NT2/D1 (cell line): ENCODE measurements at regions not wholly inside any gene's neighbourhood (a gene's known extent, or its start where the extent isn't known, plus 50 kb on each side); places are given as distances from the start of the nearest gene placed in this dataset.

ENCODE experiments used
- DNase-seq: peaks from one replicate; pipeline ENCODE4 v3.0.0-alpha.2; 2011; ENCODE audit warnings: low read depth, low spot score
- H3K27me3 ChIP-seq: 2 replicates; pipeline ENCODE4 v1.6.0; 2011; ENCODE audit warnings: mild to moderate bottlenecking; ENCODE audit not compliant: insufficient read length, insufficient read depth
- H3K36me3 ChIP-seq: 2 replicates; pipeline ENCODE4 v1.6.1; 2011; ENCODE audit warnings: mild to moderate bottlenecking, low read length, mixed read lengths; ENCODE audit not compliant: insufficient read depth, insufficient read length
- H3K4me1 ChIP-seq: 2 replicates; pipeline ENCODE4 v1.5.1; 2011; ENCODE audit not compliant: insufficient read depth, insufficient read length
- H3K4me3 ChIP-seq: 2 replicates; pipeline ENCODE4 v1.5.1; 2011; ENCODE audit warnings: low read depth; ENCODE audit not compliant: insufficient read length
- H3K9ac ChIP-seq: 2 replicates; pipeline ENCODE4 v1.6.0; 2011; ENCODE audit warnings: low read depth; ENCODE audit not compliant: insufficient read length
- H3K9me3 ChIP-seq: 2 replicates; pipeline ENCODE4 v1.5.1; 2011; ENCODE audit warnings: mild to moderate bottlenecking, low read length; ENCODE audit not compliant: insufficient read depth
- SUZ12 ChIP-seq: IDR thresholded peaks from 2 replicates; pipeline ENCODE4 v1.6.1; 2011; ENCODE audit not compliant: insufficient read length, insufficient read depth; ENCODE audit errors: extremely low read depth
- YY1 ChIP-seq: IDR thresholded peaks from 2 replicates; pipeline ENCODE4 v1.6.1; 2011; ENCODE audit not compliant: insufficient read length, insufficient read depth
- ZNF274 ChIP-seq: IDR thresholded peaks from 2 replicates; pipeline ENCODE4 v1.6.1; 2011; ENCODE audit warnings: mild to moderate bottlenecking, low read depth, low read length

GRCh38 chr4:22897520-22898108 lies 204.9 kb downstream of the GBA3 start:
- DNase-seq, result peak; percentile 18
- H3K9me3 ChIP-seq, result peaks cover 3% of the 10 kb centered on the region
- H3K27me3 ChIP-seq, result no peaks in the 10 kb centered on the region
- H3K36me3 ChIP-seq, result no peaks in the 10 kb centered on the region
- H3K4me1 ChIP-seq, result no peaks in the 10 kb centered on the region
- H3K4me3 ChIP-seq, result no peak overlapping the region
- H3K9ac ChIP-seq, result no peak overlapping the region
- TF ChIP-seq YY1, result no peak
- TF ChIP-seq ZNF274, result no peak
- no peak for TF ChIP-seq SUZ12

DNA sequence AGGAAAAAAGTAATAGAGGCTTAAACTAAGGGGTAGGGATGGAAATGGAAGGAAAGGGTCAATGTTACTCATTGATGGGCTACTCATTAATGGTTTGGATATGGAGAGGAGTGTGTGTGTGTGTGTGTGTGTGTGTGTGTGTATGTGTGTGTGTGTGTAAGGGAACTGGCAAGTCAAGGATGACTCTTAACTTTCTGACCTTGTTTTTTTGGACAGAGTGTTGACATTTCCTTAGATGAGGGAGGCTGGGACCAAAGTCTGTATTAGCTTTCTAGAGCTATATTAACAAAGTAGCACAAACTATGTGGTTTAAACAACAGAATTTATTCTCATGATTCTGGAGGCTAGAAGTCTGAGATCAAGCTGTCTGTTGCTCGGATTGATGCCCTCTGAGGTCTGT lies 202.7 kb downstream of the GBA3 start:
- Histone ChIP-seq H3K4me3 (no peak overlapping the region), H3K36me3 (no peaks in the 10 kb centered on the region), H3K9ac (no peak overlapping the region), H3K27me3 (no peaks in the 10 kb centered on the region), H3K4me1 (no peaks in the 10 kb centered on the region), H3K9me3 (peaks cover 11% of the 10 kb centered on the region)
- TF ChIP-seq SUZ12 (no peak), ZNF274 (no peak), YY1 (no peak)
- DNase-seq, result no peak

DNA sequence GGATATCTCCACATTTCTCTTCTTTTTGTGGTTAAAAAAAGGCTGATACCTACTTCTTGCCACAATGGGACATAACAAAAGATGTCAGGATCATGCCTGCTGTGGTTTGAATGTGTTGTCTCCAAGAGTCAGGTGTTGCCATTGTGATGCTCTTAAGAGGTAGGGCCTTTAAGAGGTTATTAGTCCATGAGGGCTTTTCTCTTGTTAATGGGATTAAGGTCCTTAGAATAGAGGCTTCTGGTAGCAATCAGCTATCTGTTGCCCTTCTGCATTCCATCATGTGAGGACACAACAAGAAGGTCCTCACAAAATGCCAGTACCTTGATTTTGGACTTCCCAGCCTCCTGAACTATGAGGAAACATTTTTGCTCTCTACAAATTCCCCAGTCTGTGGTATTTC lies 191.4 kb downstream of the GBA3 start:
- Histone ChIP-seq H3K9ac (no peak overlapping the region), H3K36me3 (no peaks in the 10 kb centered on the region), H3K4me3 (no peak overlapping the region), H3K9me3 (peaks cover 18% of the 10 kb centered on the region; the same call in 1 of the 2 replicates), H3K4me1 (no peaks in the 10 kb centered on the region), H3K27me3 (no peaks in the 10 kb centered on the region)
- TF ChIP-seq ZNF274 (no peak), YY1 (no peak), SUZ12 (no peak)
- peak; percentile 57 for DNase-seq

GRCh38 chr4:22881411-22881810 lies 188.7 kb downstream of the GBA3 start:
- TF ChIP-seq YY1 (no peak), SUZ12 (no peak)
- DNase-seq, result no peak
- Histone ChIP-seq H3K9me3 (peaks cover 18% of the 10 kb centered on the region; the same call in 1 of the 2 replicates), H3K36me3 (no peaks in the 10 kb centered on the region), H3K4me1 (no peaks in the 10 kb centered on the region), H3K27me3 (no peaks in the 10 kb centered on the region), H3K4me3 (no peak overlapping the region), H3K9ac (no peak overlapping the region)

GRCh38 chr4:22877486-22878052 lies 184.8 kb downstream of the GBA3 start:
- no peaks in the 10 kb centered on the region for H3K4me1 ChIP-seq
- TF ChIP-seq YY1 (no peak), ZNF274 (no peak), SUZ12 (no peak)
- H3K27me3 ChIP-seq, result no peaks in the 10 kb centered on the region
- no peaks in the 10 kb centered on the region for H3K36me3 ChIP-seq
- no peak overlapping the region for H3K4me3 ChIP-seq
- peaks cover 5% of the 10 kb centered on the region; the same call in 1 of the 2 replicates for H3K9me3 ChIP-seq
- H3K9ac ChIP-seq, result no peak overlapping the region
- no peak for DNase-seq

DNA sequence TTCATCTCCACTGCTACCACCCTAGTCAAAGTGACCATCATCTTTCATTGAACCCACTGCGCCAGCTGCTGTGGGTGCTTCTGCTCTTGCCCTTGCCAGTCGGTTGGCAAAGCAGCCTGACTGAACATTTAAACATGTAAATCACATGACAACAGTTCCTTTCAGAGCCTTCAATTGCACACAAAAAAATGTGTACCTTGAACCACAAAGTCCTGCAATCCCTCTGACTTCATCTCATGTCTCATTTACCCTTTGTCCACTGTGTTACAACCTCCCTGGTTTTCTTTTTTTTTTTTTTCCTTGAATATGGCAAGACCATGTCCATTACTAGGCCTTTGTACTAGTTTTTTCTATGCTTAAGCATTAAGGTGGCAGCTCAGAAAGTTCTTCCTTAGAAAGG lies 183.5 kb downstream of the GBA3 start:
- H3K4me3 ChIP-seq, result no peak overlapping the region
- no peak overlapping the region for H3K9ac ChIP-seq
- H3K4me1 ChIP-seq, result no peaks in the 10 kb centered on the region
- no peaks in the 10 kb centered on the region for H3K27me3 ChIP-seq
- H3K9me3 ChIP-seq, result no peaks in the 10 kb centered on the region
- no peak for TF ChIP-seq SUZ12
- TF ChIP-seq YY1, result no peak
- H3K36me3 ChIP-seq, result no peaks in the 10 kb centered on the region
- no peak for DNase-seq

- H3K4me1 ChIP-seq, result no peaks in the 10 kb centered on the region
- DNase-seq, result no peak
- H3K4me3 ChIP-seq, result no peak overlapping the region
- H3K27me3 ChIP-seq, result no peaks in the 10 kb centered on the region
- H3K9me3 ChIP-seq, result no peaks in the 10 kb centered on the region
- H3K9ac ChIP-seq, result no peak overlapping the region
- H3K36me3 ChIP-seq, result no peaks in the 10 kb centered on the region
- no peak for TF ChIP-seq SUZ12
- no peak for TF ChIP-seq ZNF274
- no peak for TF ChIP-seq YY1
These were observed 183.0 kb downstream of the GBA3 start for GRCh38 chr4:22875587-22876257.
